ENCODE measurements at regions not wholly inside any gene's neighbourhood (a gene's known extent, or its start where the extent isn't known, plus 50 kb on each side); places are given as distances from the start of the nearest gene placed in this dataset.

- TF ChIP-seq CTCF (IDR thresholded peaks at IDR 0.05) (no peak), USF2 (IDR thresholded peaks at IDR 0.05; ENCODE audit: borderline replicate concordance, low read depth, low read length) (no peak), POLR2AphosphoS5 (IDR thresholded peaks at IDR 0.05; ENCODE audit: low read depth, low read length) (no peak), JUND (IDR thresholded peaks at IDR 0.05) (no peak), FOXM1 (IDR thresholded peaks at IDR 0.05; ENCODE audit: low read depth) (no peak), TAF1 (IDR thresholded peaks at IDR 0.05; ENCODE audit: borderline replicate concordance, low read depth, low read length) (no peak)
- TF ChIP-seq, protein P1, sequence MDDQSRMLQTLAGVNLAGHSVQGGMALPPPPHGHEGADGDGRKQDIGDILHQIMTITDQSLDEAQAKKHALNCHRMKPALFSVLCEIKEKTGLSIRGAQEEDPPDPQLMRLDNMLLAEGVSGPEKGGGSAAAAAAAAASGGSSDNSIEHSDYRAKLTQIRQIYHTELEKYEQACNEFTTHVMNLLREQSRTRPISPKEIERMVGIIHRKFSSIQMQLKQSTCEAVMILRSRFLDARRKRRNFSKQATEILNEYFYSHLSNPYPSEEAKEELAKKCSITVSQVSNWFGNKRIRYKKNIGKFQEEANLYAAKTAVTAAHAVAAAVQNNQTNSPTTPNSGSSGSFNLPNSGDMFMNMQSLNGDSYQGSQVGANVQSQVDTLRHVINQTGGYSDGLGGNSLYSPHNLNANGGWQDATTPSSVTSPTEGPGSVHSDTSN (IDR thresholded peaks at IDR 0.05): no peak
- TF ChIP-seq, protein P2, sequence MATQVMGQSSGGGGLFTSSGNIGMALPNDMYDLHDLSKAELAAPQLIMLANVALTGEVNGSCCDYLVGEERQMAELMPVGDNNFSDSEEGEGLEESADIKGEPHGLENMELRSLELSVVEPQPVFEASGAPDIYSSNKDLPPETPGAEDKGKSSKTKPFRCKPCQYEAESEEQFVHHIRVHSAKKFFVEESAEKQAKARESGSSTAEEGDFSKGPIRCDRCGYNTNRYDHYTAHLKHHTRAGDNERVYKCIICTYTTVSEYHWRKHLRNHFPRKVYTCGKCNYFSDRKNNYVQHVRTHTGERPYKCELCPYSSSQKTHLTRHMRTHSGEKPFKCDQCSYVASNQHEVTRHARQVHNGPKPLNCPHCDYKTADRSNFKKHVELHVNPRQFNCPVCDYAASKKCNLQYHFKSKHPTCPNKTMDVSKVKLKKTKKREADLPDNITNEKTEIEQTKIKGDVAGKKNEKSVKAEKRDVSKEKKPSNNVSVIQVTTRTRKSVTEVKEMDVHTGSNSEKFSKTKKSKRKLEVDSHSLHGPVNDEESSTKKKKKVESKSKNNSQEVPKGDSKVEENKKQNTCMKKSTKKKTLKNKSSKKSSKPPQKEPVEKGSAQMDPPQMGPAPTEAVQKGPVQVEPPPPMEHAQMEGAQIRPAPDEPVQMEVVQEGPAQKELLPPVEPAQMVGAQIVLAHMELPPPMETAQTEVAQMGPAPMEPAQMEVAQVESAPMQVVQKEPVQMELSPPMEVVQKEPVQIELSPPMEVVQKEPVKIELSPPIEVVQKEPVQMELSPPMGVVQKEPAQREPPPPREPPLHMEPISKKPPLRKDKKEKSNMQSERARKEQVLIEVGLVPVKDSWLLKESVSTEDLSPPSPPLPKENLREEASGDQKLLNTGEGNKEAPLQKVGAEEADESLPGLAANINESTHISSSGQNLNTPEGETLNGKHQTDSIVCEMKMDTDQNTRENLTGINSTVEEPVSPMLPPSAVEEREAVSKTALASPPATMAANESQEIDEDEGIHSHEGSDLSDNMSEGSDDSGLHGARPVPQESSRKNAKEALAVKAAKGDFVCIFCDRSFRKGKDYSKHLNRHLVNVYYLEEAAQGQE (IDR thresholded peaks at IDR 0.05; ENCODE audit: low read depth, low read length): no peak
- TF ChIP-seq, protein P3, sequence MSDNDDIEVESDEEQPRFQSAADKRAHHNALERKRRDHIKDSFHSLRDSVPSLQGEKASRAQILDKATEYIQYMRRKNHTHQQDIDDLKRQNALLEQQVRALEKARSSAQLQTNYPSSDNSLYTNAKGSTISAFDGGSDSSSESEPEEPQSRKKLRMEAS (IDR thresholded peaks at IDR 0.05; ENCODE audit: low read depth): no peak
These were observed 148.9 kb upstream of the MEX3C start for GRCh38 chr18:51346404-51346803.

Data from SK-N-SH (cell line).